GM21619 (cell line): ENCODE measurements at regions not wholly inside any gene's neighbourhood (a gene's known extent, or its start where the extent isn't known, plus 50 kb on each side); places are given as distances from the start of the nearest gene placed in this dataset.

Experiments
- ATAC-seq: cut with Tn5 transposase; IDR thresholded peaks from one replicate; pipeline ENCODE4 v1.9.1; 2021; ENCODE audit not compliant: unreplicated experiment

- no peak for ATAC-seq
Measured at GRCh38 chr20:61169874-61170273, 82.2 kb upstream of the CDH4 start.

- no peak for ATAC-seq
Measured at GRCh38 chr20:61170496-61171320, 81.4 kb upstream of the CDH4 start.

DNA sequence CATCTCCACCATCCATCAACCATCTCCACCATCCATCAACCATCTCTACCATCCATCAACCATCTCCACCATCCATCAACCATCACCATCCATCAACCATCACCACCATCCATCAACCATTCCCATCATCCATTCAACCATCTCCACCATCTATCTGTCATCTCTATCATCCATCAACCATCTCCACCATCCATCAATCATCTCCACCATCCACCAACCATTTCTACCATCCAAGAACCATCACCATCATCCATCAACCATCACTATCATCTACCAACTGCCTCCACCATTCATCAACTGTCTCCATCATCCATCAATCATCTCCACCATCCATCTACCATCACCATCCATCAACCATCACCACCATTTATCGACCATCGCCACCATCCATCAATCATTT, 78.8 kb upstream of the CDH4 start:
- no peak for ATAC-seq

DNA sequence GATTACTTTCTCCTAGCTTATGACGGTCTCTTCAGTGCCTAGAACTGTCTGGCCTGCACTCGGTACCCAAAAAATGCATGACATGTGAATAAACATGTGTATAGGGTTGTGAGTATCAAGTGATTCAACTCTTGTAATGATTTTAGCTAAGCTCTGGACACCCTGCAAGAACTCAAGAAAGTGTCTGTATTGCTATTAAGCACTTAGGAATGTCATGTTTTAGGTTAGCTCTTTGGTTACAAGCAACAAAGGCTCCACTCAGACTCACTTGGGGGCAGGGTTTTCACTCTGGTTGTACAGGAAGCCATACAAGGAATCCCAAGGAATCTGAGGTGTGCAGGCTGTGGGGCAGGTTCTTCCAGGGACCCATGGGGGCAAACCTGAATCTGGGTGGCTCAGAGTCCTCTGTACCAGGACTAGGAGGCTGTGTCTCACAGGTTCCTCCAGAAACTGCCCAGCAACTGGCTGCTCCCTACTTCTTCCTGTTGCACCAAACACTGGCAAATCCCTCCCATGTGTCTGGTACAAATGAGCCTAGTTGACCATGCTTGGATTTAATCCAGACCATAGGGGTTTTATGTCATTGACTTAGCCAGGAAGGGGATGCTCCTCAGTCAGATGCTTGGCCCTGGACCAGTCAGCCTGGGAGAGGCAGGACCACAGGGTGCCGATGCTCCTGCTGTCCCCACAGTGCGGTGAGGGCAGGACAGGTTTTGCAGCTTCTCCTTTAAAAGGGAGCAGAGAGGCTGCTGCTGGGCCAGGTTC, 77.9 kb upstream of the CDH4 start:
- ATAC-seq = no peak

DNA sequence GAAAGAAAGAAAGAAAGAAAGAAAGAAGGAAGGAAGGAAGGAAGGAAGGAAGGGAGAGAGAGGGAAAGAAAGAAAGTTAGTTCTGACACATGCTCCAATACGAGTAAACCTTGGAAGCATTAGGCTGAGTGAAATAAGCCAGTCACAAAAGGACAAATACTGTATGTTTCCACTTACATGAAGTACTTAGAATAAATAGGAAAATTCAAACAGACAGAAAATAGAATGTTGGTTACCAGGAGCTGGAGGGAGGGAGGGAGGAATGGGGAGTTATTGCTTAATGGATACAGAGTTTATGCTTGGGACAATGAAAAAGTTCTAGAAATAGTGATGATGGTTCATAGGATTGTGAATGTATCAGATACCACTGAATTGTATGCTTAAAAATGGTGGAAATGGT, 75.2 kb upstream of the CDH4 start:
- no peak for ATAC-seq

GRCh38 chr20:61178551-61179071, 73.5 kb upstream of the CDH4 start:
- no peak for ATAC-seq

- ATAC-seq = no peak
Measured at GRCh38 chr20:61184194-61184593, 67.9 kb upstream of the CDH4 start.

- ATAC-seq = no peak
Measured at GRCh38 chr20:61185181-61185580, 66.9 kb upstream of the CDH4 start.

DNA sequence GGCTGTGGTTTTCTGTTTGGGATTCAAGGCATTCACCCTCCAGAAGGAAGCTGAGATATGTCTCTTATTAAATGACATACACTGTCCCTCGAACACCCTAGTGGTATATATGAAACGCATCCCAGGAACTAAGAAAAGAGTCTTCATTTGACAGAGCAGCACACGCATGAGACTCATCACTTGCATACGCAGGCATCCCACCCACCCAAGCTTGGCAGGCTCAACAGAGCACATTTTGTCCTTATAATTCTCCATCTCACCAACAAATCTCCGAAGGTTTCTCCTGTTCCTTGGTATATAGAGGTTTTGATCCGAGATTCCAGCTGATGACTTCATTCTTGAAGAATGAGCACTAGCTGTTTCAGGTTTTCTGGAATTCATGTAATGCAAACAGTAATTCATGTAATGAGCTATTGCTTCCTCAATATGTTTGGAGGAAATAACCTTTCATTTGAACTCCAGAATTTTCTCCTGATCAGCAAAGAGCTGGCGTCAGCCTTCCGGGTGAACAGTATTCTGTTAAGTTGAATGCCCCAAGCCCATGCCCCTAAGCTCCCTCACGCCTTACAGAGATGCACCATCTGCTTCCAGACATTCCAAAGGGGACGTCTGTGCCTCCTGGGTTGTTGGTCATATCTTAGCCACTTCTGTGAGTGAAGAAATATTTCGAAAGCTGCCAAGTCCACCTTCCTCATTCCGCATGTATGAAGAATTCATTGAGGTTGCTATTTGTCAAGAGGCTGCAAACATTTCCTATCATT, 66.0 kb upstream of the CDH4 start:
- ATAC-seq = no peak

DNA sequence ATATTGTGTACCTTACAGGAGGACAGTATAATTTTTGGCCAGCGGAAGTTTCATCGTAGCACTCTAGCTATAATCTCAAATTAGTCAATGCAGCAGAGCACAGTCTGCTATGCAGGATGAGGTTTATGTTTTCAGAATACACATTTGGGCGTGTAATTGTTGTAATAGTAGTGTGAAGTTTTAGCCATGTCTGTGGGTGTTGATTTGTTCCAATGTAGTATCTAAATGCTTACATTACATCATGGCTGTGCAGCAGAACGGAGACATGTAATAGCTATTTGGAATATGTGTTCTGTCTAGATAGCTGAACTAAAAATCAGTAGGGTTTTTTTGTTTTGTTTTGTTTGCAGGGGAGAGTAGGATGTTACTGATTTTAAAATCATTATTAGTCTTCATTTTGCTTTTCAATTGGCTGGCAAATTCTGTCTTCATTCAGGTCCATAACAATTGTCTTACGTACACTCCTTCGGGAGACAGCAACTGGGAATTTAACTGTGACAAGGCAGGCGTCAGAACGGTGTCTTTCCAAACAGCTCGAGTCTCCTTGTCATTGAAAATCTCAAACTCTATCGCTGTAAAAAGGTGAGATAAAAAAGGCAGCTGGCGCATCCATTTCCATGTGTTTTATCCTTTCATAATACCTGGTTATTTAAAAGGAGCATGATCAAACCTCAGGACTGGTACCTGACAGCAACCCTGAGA, 65.1 kb upstream of the CDH4 start:
- no peak for ATAC-seq

DNA sequence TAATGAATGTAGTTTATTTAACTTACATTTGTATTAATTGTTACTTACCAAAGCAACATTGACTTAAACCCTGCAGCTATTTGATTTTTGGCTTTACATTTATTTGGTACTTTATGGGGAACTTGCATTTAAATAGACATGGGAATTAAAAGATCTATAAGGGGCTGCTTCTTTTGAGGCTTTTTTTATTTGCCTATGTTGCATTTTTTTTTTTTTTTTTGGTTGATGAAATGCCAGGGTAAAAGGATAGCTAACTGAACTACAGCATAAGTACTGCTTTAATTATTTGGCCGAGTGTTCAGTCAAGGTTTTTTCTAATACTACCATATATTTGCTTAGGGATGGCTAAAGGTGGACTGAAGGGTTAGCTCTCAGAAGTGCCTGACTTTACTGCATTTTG, 62.5 kb upstream of the CDH4 start:
- no peak for ATAC-seq

- no peak for ATAC-seq
Measured at GRCh38 chr20:61191096-61191495, 61.0 kb upstream of the CDH4 start.

DNA sequence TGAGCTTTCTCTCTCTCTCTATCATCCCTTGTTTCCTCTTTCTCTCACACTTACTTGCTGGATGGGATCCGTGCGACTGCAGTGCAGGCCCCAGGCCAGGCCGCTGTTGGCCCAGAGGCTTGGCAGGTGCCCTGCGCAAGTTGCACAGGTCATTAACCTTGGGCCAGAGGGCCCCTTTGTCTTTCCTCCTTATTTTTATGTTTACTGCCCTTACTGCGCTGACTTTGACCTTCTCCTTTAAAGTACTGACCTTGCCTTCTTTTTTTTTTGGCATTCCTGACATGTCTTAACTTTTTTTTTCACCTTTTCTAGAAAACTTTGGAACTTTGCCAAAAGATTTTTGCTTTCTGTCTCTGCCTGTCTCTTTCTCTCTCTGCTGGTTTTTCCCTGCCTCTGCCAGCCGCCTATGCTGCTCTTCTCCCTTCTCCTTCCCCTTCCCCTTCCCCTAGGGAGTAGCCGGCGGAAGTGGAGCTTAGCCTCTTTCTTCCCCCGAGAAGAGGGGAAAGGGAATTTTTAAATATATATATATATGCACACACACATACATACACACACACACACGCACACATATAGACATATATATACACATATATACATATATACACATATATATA, 59.6 kb upstream of the CDH4 start:
- no peak for ATAC-seq

- no peak for ATAC-seq
Measured at GRCh38 chr20:61193164-61193563, 58.9 kb upstream of the CDH4 start.
